HG03469 (cell line): ENCODE measurements at regions not wholly inside any gene's neighbourhood (a gene's known extent, or its start where the extent isn't known, plus 50 kb on each side); places are given as distances from the start of the nearest gene placed in this dataset.
"Not testable (repeated sequence)": the region's sequence is repeated elsewhere in the genome, so short reads cannot be mapped to it uniquely, and the experiment has no call there.

Experiments used
- ATAC-seq: cut with Tn5 transposase; IDR thresholded peaks from one replicate; pipeline ENCODE4 v1.9.1; 2021; ENCODE audit warnings: mild to moderate bottlenecking, moderate library complexity, moderate number of reproducible peaks; ENCODE audit not compliant: unreplicated experiment

DNA sequence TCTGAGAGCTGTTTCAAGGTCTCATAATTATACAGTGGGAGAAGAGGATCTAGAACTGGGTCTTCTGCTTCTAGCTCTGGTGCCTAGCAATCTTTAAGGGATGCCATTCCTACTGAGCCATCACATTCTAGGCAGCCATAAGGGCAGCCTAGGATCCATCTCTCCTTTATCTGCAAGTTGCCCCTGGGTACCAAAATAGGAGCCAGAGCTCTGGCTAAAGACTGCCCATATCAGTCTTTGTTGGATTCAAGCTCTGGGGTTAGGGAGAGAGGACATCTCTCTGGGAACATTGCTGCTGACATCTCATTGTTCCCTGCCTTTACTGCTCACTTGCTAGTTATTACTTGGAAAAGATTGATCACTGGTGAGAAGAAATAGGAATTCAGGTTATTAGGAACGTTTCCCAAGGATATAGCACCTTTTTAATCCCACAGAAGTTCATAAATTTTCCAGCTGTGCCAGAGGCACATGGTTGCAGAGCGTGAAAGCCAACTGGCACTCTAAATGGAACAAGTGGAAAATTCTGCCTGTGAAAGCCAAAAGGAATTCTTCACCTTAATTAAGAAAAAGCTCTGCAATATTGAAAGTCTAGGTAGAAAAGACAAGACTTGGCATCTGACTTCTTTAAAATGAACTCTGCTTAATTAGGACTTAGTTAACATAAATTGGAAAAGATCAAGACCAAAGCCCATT lies 102.2 kb downstream of the CDC42EP3 start:
- ATAC-seq: no peak

DNA sequence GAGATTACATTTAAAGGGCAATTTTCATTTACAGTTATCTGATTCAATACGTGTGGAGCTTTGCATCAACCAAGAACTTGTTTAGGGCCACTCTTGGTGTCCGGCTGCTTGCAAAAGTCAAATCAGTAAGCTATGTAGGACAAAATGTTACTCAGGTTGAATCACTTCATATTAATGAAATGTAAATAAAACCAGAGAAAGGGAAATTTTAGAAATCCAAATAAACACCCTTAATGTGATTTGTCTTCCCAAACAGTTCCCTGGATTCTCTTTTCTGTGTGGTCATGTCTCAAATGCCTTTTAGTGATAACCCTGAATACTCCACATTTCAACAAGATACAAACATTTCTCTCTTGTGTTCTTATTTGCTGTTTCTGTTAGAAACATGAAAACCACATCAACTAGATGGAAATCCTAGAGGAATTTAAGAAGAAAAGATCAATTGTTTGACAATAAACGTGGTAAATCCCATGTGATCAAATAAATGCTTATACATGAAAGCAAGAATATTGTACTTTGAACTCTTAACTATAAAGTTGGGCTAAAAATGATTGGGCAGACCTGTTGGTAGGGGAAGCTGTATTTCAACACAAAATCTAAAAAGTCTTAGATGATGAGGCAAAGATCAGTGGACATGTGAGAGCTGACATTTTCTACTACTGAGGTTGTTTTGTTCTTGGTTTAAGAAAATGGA lies 101.3 kb downstream of the CDC42EP3 start:
- ATAC-seq: no peak

DNA sequence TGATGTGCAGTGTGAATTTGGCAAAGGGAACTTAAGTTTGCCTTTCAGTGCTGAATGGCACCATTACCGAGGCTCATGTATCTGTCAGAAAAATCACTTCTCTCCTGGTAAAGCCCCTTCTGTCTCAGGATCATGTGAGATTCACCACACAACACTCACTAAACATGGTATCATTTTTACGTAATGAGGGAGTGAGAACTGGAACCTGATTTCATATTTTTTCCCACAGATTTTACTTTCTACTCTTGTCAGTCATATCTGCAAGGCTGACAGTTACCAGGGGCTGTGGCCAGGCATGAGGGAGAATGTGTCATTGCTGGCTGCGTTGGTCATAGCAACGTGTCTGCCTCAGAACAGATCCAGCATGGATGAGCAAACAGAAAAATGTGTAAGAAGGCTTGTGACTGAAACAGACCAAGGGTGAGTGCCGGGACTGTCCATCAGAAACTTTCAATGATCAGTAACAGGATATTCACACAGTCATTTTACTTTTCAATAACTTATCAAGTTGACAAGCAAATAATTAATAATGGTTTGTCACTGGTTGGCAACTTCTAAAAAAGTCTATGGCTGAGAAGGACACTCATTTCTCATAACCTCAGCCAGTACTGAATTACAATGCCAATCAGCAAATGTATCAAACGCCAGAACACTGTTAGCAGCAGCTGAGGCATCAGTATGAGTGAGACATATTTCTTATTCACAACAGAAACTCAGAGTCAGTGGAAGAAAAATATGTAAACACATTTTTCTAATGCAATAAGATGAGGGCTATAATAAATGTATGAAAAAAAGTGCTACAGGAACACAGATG lies 100.5 kb downstream of the CDC42EP3 start:
- peak; percentile 73 for ATAC-seq

DNA sequence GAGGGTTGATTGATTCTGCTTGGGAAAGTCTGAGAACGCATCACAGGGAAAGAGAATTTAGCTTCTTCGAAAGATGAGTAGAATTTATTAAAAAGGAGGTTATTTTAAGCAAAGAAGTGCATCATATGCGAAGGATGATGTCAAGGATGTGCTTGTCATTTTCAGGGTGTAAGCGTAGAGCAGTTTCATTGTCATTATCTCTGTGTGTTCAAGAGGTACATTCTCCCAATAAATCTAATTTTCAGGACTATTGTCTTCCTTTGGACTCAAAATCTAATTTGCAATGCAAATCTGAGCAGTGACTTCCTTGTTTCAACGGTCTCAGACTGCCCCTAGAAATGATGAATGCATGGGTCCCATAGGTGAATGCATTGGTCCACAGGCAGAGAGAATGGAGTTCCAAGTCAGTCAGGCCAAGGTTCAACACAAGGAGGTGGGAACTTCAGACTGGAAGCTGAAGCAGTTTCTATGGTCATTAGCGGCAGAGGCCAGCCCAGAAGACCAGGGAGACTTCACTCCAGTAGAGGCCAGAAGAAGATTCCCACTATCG lies 99.8 kb downstream of the CDC42EP3 start:
- no peak for ATAC-seq

DNA sequence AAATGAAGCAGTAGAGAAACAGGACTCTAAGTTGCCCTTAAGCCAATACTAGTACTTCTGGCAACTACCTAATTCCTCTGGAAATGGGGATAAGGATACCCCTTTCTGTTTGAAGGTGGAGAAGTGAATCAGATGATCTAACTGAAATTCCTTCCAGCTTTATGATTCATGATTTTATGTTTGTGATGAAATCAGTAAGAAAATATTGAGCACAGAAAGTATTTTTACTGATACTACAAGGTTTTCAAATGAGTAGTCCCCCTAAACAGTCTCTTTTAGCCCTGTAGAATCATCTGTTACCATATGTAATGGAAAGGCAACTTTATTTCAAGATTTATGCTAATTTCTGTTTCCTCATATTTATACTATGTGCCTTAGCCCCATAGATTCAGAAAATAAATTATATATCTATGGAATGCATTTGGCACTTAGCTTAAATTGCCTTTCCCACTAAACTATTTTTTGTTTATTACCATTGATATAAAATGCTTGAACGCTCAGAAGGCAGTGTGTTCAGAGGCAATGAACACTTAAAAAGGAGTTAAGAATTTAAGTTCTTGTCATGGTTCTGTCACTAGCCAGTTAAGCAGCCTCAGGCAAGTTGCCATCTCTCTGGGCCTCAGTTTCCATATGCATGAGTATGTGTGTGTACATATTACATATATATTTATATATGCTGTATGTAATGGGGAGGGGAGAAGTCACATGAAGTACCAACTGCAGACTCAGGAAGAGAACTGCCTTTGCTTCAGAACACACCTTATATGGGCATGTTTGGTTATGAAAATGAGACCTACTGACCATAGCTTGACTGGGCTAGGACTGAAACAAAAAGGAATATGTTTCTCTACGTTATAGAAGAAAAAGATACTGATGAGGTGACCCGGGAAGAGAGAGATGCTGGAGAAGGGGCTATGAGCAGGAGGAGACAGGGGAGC lies 97.7 kb downstream of the CDC42EP3 start:
- peak; percentile 43 for ATAC-seq

DNA sequence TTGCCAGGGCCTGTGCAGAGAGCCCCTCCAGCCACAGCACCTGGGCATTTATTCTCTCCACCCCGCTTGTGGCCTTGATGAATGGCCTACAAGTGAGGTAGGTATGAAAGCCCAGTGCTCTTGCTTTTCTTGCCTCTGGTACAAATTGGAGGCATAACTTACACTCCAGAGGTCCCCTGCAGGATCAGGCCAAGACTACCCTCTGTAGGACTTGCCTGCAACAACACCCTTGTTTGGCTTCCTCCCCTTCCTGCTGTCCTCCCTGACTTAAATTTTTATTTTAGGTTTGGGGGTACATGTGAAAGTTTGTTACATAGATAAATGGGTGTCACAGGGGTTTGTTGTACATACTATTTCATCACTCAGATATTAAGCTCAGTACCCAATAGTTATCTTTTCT lies 95.7 kb downstream of the CDC42EP3 start:
- no peak for ATAC-seq

DNA sequence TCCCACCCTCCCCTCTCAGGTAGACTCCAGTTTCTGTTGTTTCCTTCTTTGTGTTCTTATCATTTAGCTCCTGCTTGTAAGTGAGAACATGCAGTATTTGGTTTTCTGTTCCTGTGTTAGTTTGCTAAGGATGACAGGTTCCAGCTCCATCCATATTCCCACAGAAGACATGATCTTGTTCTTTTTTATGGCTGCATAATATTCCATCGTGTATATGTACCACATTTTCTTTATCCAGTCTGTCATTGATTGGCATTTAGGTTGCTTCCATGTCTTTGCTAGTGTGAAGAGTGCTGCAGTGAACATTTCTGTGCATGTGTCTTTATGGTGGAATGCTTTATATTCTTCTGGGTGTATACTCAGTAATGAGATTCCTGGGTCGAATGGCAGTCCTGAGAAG lies 95.2 kb downstream of the CDC42EP3 start:
- ATAC-seq: not testable (repeated sequence)

DNA sequence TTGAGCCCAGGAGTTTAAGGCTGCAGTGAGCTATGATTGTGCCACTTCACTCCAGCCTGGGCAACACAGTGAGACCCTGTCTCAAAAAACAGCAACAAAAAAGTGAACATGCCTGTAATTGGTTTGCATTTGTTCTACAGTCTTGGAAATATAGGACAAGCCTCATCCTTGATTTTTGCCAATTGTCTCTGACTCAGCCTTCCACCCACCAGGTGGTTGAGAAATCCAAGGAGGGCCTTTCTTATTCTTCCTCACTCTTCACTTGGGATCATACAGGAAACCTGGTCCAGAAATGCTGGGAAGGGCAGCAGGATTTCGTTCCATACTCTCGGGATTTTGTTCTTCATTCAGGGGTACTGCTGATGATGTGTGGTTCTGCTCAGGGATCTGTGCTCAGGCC lies 94.6 kb downstream of the CDC42EP3 start:
- ATAC-seq: no peak

DNA sequence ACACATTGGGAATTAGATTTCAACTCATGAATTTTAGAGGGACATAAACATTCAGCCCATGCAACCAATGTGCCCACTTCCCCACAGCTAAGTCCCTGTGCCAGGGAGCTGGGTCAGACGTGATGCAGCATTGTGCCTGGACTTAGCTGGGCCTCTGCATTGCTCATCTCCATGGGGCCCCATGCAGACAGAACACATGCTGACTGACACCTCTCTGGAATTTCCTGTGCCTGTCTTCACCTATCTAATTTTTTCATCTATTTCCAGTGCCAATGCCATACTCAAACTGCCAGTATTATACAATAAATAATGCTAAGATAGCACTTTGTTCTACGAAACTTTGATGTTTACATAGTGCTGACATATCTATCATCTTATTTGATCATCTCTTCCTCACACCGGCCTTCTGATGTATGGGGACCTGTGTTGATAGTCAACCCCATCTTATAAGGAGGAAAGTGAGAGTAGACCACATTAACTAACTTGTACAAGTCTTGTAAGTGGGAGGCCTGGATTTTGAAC lies 92.2 kb downstream of the CDC42EP3 start:
- no peak for ATAC-seq

DNA sequence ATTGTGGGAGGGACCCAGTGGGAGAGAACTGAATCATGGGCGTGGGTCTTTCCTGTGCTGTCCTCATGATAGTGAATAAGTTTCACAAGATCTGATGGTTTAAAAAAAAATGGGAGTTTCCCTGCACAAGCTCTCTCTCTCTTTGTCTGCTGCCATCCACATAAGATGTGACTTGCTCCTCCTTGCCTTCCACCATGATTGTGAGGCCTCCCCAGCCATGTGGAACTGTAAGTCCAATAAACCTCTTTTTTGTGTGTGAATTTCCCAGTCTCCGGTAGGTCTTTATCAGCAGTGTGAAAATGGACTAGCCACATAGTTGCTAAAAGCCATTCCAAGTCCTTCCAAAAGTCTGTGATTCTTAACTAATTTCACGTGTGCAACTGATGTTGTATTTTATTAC lies 91.5 kb downstream of the CDC42EP3 start:
- ATAC-seq: not testable (repeated sequence)

DNA sequence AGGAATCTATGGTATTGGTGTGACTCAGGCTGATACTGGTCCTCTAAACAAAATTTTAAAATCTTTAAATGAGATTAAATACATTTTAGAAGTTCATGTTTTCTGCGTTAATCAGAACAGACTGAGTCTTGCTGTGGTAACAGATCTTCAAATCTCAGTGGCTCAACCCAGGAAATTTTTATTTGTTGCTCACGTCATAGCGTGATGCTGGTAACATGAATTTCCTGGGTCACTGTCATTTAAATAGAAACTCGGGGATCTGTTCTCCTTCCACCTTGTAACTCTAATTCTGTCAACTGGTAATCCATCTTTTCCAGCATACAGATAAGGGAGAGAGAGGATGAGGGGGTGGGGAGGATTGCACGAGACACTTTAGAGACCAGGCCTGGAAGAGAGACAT lies 90.0 kb downstream of the CDC42EP3 start:
- no peak for ATAC-seq

DNA sequence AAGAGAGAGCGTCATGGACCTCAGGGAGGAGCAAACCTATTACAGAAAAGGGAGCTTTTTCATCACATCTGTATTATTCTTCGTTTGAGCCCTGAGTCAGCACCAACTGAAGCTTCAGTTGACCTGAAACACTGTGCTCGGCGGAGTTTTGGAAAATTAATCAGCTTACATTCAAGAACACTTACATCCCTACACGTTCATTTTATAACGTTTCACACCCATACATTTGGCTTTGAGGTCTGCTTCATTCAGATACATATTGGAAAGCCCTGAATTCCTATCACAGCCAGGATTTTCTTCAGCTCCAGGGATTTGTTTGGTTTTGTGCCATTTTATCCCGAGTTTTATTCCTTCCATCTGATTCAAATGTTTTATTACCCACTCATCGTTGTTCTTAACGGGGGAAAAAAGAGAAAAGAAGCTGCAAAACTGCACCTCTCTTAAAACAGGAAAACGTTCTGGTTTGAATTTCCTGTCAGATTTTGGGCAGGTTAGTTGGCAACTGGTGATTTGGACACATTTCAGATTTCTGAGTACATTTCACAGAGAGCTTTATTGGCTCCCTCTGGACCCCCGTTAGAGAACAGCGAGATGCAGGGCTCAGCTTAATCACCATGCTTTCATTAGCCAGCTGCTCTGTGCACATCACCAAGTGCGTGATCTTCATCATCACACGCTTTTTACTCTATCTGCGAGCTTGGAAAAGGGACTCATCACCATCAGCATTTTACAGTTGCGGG lies 88.8 kb downstream of the CDC42EP3 start:
- no peak for ATAC-seq

DNA sequence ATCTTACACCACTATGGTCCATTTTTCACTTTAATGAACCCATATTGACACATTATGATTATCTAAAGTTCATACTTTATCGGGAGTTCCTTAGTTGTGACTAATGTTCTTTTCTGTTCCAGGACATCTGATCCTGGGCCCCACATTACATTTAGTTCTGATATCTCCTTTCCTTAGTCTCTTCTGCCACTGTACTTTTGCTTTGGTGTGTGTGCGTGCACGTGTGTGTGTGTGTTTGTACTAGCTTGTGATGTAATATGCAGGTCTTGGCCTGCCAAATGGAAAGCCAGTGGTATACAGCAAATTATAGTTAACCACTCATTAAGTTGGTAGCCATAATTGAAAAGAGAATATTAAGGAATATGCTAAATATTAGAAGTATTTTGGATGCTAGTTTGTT lies 88.0 kb downstream of the CDC42EP3 start:
- ATAC-seq: no peak

DNA sequence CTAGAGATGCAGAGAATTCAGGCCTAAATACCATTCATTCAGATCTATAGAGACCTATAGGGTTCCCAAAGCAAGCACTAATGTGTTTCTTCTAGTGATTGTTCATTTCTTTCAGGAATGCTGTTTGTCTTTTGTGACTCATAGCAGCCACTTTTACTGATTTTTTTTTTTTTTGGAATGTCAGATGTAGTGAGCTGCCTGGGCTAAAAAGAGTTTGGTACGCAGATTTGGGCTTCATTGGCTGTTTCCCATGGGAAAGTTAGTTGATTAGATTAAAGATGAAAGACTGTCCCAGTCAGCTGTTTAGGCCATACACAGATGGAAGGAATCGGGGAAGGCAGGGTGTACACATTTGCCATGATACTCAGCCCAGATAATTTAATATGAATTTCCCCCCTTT lies 87.6 kb downstream of the CDC42EP3 start:
- ATAC-seq: no peak

DNA sequence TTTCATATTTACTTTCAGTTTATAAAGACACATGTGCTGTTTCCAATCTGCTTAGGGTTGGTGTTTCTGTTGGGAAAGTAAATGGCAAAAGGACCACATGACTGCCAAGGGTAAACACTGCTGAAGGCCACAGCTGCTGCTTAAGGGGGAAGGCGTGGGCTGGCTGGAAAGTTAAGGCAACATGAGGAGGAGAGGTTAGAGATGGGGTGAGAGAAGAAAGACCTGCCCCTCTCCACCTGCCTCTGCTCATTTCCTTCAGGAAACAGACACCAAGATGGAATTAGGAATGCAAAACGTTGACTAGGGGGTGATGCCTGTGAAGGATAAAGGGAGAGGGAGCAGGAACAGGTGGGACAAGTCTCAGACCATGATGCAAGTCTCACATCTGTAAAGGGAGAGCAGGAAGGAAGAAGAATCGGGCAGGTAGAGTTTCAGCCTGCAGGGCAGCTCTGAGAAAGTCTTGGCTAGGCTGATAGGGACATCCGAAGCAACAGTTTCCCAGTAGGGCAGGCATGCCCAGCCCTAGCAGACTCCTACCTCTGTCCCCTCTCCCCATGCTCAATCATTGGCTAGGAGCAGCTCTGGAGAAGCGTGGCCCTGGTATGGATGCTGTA lies 86.0 kb downstream of the CDC42EP3 start:
- no peak for ATAC-seq

DNA sequence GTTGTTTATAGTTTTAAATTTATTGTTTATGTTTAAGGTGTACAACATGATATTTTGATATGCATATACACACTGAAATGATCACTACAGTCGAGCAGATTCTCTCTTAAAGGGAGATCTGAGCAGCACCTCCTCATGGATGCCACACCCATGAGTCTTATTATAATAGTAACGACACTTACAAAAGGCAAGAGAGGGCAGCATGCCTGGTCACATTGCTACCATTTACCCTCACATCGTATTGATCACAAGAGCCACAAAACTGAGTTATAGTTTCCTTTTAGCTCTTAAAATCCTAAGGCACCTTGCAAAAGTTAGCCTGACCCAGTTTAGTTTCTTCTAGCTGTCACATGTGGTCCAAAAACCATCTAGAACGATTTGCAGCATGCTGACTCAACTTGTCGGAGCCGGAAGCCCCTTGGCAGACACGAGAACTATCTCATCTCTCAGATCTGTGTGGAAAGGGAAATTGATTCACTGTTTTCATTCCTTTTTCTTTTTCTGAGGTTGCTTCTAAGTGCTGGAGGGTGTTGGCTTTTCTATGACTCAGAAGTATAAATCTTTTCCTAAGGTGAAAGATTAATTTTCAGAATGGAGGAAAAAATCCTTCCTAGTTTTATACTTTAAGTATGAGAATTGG lies 85.3 kb downstream of the CDC42EP3 start:
- ATAC-seq: no peak

DNA sequence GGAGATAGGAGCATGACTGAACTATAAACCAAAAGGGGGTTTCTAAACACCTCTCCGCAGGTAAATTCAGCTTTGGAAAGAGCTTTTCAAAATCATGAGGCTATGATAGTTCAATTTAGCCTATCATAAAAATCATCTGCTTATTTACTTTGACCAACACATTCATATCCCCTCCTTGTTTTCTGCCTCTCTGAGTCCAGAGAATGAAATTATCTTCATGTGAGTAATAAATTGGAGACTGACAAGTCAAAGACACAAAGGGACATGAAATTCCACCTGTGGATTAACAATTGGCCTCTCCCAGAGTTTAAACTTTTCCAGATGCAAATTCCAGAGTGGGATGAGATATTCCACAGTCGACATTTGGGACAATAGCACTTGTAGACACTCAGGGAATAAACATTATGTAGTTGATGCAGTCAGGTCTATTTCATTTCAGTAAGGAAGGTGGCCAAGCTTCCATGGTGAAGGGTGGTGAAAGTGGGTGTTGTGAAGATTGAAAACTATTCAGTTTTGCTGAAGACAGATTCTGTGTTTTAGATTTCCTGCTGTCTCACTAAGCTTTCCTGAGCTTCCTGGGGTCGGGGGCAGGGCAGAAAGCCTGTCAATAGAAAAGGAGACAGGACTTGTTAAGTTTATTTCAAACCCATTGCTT lies 84.7 kb downstream of the CDC42EP3 start:
- ATAC-seq: no peak

DNA sequence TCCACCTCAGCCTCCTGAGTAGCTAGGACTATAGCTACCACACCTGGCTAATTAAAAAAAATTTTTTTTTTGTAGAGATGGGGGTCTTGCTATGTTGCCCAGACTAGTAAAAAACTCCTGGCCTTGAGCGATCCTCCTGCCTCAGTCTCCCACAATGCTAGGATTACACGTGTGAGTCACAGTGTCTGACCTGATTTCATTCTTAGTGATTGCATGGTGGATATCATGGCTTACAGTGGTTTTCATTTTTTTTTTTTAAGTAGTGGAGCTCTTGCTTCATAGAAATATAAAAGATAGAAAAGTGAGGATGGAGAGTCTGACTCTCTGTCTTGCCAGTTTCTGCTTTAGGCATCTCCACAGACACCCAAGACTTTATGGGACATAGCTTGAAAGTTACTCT lies 83.6 kb downstream of the CDC42EP3 start:
- ATAC-seq: no peak
